Renal cortex interstitium (tissue), 11 donors: ENCODE measurements at regions not wholly inside any gene's neighbourhood (a gene's known extent, or its start where the extent isn't known, plus 50 kb on each side); places are given as distances from the start of the nearest gene placed in this dataset.
"Not testable (repeated sequence)": the region's sequence is repeated elsewhere in the genome, so short reads cannot be mapped to it uniquely, and the experiment has no call there.

Source experiments
- DNase-seq, 11 donors: peaks; one replicate each; pipeline ENCODE4 v3.0.0-alpha.2; 2013; ENCODE audit warnings: low read depth in 9 of 11, low spot score in 4 of 11; ENCODE audit errors: extremely low read depth in 1 of 11

DNA sequence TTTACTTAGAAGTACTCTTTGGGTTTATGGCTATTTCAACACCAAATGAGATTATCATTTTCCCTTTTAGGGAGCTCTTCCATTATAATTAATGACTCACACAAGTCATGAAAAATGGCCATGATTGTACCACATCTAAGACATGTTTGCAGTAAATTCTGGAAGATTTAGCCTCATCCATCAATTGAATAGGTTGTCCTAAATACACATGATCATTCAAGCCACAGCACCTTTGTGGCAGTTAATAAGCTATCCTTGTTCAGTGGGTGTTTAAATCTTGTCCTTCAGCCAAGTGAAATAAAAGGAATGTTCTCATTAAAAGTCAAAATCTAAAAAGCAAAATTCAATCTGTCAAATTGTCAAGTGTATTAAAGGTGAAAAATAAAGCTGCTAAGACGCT is 237.5 kb downstream of the ZPLD1 start:
- DNase-seq: no peak

DNA sequence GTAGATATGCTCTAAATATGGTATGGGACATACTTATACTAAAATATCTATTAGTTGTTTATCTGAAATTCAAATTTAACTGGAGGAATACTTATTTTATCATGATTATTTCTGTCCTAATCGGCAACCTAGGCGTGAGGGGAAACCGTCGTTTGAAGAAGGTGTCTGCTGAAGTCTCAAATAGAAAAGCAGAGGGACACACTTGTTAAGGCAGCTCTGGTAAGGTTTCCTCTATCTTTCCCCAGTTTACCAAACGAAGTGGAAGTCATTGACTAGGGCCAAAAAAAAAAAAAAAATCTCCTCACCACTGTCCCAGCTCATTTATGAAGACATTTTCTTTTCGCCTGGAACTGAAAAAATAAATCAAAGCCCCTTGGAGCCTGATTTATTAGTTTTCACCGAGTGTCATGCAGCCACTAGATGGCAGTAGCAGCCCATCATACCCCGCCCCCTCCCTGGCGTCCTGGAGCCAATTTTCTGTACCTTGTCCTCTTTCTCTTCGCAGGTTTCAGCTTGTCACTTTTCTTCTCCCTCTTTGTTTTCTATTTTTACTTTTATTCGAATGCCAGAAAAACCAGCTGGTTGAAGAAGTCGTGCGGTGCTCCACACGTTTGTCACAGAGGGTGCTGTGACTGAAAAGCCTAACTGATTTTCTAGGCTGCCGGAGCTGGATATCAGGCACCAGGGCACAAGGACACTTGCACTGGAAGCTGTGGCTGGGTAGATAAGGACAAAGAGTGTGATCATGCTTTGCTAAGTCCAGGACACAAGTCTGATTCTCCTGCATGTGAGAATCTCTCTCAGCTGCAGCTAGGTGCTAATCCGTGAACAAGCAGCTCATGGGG is 238.7 kb downstream of the ZPLD1 start:
- peak; percentile 22 to 81 (median 63) for DNase-seq

DNA sequence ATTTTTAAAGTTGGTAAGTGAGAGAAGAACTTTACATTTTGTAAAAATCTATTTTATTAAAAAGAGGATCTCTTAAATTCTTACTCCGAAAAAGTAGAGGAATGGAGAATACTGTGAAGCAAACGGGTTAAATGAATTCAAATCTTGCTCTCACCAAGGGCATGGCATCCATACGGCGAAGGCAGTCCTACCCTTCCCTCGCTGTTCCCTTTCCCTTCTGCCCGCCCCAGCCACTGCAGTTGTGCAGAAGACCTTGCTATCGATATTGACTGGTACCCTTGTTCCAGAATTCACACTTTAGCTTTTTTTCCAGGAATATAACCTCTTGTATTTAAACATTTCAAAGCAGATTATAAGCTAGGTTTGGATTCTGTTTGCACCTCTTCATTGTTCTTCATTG is 239.5 kb downstream of the ZPLD1 start:
- no peak for DNase-seq

DNA sequence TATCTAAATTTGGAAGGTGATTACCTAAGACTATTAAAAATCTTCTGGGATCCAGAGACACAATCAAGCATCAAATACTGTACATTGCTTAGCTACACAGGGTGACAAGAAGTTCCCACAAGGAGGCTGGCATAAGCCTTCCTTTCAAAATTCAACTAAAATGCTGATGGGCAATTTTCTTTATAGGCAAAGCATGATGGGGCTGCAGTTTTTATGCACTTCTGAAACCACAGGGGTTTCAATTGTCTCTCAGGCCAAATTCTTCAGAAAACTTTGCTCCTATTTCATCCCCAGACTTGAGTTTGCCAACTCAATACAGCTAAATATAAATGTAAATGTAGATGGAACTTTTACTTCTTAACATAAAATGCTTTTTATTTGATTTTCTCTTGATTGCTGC is 241.6 kb downstream of the ZPLD1 start:
- no peak for DNase-seq

DNA sequence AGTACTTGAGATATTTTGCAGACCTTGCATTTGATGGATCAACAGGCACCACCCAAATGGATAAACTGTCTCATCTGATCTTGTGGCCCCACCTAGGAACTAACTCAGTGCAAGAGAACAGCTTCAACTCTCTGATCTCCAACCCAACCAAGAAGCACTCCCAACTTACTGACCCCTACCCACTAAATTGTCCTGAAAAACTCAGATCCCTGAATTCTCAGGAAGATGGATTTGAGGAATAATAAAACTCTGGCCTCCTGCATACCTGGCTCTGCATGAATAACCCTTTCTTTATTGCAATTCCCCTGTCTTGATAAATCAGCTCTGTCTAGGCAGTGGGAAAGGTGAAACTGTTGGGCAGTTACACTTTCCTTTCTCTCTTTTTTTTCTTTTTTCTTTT is 247.9 kb downstream of the ZPLD1 start:
- peak in 10 of 11 donors; percentile 13 to 73 (median 36) for DNase-seq

DNA sequence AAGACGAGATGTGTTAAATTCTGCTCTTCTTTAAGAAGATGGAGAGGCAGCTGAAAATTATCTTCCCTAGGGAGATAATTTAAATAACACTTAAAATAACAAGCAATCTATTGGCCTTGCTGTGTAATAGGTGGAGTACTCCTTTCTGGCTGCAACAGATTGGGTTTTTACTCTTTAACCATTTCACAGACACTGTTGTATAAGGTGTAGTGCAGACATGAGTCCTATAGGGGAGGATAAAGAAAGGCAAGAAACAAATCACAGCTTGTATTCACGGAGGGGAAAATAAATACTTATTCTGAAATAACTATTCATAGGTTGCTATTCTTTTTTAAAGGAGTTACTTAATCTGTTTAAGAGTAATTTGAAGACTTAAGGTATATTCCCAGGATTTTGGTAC is 252.0 kb downstream of the ZPLD1 start:
- DNase-seq: no peak

DNA sequence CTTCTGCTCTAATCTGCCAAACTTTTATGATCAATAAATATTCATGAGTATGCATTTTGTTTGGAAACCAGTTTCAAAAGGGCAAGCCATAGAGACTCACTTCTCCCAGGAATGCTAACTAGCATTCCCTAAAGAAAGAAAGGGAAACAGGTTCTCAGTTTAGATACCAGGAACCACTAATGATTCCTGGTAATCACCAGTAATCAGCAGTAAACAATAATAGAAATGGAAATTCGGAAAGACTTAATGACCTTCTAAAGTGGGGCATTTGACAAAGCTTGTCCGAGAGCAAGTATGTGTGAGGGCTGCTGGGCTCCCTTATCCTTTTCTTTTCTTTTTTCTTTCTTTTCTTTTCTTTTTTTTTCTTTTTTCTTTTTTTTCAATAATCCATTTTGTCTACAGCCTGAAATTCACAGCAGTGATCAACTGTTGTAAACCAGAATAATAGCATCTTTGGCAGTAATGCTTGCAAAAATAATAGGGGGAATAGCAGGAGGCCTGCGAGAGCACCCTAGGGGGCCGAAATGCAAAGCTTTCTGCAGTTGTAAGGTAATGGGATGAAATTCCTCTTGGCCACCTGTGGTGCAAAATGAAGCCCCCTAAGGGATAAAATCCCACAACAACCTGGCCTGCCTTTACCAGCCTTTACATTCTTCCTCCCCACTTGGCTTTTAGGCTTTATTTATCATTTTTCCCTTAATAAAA is 253.2 kb downstream of the ZPLD1 start:
- no peak for DNase-seq

DNA sequence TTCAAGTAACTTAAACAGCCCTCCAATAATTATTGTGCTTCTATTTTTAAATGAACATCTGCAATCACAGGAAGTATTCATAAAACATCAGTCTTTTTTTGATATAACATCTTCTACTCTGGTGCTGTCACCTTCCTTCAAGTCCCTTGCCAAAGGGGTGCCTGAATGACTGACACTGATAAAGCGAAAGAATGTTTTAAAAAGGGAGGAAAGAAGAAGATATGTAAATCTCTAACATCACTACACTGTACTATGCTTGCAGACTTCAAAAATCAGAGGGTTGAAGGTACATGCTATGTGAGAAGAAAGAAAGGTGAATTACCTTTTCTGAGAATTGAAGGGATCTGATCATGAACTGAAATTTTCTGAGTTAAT is 253.7 kb downstream of the ZPLD1 start:
- DNase-seq: no peak

DNA sequence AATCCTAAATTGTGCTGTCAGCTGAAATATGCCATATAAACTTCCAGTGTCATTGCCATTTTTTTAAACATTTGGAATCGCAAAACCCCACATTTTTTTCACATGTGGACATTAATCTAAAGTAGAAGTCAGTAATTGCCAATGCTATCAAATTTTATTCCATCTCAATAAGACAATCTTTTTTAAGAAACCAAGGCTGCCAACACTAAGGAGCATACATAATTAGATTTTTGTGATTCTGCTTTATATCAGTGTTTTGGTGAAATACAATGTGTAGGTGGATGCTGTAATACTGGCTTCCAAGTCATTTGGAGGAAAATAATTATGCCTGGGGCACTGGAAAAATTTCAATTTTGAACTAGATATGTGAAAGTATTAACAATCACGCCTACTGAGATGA is 256.7 kb downstream of the ZPLD1 start:
- DNase-seq: no peak

DNA sequence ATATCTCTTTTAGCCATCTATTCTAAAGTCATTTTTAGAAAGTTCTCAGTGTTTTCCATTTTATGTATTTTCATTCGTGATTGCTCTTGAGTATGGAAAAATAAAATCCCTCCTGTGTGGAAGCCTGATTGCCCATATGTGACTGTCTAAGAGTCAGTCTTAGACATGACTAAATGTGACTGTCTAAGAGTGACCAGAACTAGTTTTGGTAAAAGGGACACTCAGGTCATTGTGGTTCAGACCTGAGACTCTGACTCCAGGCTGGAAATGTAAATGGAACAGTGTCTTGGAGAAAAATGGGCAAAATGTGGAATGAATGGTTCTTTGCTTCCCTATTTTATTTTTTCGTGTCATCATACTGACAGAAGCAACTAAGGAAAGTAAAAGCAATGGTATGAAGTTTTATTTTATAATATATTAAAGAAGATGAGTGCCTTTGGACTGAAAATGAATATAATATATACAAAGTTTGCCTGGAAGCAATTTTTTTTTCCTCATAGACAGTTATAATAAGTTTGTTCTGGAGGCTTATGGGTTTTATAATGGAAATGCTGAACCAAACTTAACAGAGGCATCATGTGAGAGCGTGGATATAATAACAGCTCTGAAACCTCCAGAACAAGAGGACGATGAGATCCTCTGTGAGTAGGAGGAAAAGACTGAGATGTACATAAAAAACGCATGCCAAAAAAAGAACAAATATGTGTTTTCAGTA is 264.4 kb downstream of the ZPLD1 start:
- DNase-seq: no peak

DNA sequence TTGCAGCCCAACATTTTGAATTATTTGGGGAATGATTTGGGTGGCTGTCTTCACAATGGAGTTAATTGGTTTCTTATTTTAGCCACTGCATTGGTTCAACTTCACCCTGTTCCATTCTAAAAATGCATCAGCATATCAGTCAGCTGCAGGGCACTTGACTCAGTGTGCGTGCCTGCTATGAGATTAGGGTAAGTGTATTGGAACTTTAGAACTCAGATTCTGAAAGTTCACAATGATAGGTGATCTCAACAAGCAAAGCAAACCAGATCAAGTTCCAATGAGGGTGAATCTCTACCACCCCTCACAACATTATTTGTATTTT is 265.0 kb downstream of the ZPLD1 start:
- no peak for DNase-seq

DNA sequence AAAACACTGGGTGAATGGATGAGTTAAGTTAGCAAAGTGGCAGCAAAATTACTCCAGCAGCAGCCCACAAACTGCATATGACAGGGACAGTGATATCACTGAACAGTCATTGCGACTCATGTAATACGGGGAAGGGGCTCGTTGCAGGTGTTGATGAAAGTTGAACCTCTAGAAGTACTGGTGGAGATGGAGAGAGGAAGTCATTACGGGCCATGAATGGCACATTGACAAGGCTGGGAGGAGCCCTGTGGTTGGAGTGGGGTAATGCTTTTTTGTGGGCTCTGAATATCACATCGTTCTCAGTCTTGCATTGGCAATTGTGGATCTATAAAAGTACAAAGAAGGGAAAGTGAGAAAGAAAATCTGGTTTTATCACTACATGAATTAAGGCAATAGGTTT is 278.1 kb downstream of the ZPLD1 start:
- DNase-seq: no peak

DNA sequence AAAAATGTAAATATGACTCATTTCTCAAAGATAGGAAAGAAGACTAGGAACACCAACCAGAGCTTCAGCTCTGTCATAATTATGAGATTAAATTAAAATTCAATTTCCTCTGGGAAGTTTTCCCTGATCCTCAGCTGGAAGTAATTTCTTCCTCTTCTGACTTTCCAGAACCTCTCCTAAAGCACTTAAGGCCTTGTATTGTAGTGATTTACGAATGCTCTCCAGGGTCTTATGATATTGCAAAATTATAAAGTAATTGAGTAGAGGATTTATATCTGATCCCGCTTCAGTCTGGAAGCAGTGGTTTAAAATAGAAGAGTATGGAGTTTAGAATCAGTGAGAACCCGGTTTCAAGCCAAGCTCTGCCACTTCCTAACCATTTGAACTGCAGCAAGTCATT is 279.8 kb downstream of the ZPLD1 start:
- DNase-seq: no peak

DNA sequence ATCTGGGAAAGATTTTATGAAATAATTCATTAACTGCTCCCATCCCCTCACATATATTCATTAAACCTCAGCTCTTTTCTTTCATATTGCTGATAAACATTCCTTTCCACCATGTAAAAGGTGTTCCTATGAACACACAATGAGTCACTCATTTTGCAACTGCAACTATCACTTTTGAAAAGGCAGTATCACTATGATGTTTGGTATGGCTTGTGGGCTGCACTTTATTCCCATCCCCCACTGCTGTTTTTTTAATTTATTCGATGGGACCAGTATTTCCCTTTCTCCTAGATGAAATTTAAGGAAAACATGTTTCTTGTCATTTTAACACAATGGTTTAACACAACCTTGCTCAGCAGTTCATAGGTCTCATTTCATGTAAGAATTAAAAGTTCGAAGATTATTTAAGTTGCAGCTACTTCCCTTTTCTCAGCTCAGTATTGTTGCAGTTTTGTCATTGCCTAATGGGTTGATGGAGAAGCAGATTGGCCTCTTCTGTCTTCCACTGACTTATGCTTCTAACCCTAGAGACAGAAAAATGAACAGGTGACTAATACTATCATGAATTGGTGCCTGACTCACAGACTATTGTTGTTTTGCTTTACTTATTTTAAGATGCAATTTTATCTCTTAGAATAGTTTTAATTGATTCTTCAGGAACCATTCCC is 280.3 kb downstream of the ZPLD1 start:
- no peak for DNase-seq

DNA sequence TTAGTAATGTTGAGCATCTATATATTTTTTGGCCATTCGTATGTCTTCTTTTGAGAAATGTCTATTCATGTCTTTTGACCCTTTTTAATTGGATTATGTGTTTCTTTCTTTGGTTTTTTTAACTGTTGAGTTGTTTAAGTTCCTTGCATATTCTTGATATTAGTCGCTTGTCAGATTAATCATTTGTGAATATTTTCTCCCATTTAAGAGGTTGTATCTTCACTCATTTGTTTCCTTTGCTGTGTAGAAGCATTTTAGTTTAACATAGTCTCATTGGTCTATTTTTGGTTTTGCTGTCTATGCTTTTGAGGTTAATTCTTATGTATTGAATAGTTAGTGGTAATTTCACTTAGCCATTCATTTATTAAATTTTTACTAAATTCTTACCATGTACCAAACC is 283.8 kb downstream of the ZPLD1 start:
- DNase-seq: no peak

DNA sequence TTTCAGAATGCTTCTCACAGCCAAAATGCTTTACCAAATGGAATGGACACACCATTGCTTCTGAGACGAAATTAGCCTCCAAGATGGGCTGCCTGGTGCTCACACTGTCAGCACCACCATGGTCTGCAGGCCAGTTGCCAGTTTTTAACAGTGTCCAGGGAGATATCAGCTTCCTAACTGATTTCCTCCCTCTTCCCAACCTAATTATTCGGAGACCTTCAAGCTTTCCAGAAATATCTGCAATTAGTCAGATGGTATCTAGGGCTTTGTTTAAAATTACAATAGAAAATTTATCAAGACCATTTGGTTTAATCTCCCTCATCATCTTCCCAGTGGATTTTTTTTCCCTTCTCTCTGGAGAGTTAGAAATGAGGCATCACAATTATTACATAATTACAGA is 287.5 kb downstream of the ZPLD1 start:
- DNase-seq: no peak

DNA sequence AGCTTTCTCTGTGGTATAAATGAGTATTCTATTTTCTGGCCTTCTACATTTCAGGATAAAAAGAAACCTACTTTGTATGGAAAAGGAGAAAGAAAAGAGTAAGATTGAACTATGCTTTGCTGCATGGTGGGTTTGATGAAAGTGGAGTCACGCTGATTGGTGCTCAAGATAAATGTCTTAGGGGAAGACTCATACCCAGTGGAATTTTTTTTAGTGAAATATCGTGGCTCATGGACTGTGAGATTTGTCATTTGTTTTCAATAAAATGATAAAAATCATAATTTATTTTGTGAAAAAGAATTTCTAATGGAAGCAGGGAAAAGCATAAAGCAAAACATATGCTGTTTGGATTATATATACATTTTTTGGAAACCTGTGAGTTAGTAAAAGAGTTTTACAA is 292.5 kb downstream of the ZPLD1 start:
- DNase-seq: no peak

DNA sequence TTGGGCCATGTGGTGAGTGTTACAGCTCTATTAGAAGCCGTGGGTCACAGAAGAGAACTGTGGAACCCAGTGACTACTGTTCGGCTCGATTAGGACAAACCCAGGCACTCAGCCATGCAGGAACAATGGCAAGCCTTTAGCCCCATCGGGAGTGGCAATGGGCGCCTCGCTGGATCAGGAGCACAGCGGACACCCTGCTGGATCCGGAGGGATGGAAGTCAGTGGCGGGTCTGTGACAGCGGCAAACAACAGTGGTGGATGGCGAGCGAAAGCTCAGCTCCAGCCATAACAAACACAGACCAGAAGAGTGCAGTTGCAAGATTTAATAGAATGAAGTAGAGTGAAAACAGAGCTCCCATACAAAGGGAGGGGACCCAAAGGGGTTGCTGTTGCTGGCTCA is 297.8 kb downstream of the ZPLD1 start:
- not testable (repeated sequence) for DNase-seq

DNA sequence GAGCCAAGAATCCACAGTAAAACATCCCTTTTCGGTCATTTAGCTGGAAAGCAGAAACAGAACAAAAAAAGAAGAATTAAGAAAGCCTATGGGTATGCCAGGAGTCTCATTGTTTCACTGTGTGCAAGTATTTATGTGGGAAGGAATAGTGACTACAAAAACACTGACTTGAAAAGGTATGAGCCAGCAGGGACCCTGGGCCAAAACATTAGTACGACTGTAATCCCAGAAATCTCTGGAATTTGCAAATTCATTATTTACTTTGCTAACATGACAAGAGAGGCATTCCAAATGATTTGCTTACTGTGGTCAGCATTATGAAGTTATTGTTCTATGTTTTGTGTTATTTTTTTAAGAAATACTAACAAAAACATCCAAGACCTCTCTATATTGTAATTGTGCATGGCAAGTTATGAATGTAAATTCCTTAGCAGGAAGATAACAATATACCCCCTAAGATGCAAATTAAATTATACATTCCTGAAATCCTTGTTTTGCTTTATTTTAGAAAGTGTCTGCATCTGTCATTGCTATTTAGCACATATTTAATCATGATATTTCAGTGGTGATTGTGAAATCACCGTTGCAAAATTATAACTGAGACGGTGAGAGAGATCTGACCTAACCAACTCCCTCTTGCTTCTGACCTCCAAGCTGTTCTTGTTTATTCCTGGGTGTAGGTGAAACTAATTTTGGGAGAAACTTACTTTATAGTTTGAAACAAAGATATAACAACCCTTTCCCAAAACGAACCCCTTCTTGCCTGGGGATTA is 299.2 kb downstream of the ZPLD1 start:
- DNase-seq: no peak
